Activated T-cell treated with anti-CD3 and anti-CD28 coated beads, Interleukin-2, amount 50 U/mL, for 72 hours (primary cell): ENCODE measurements at regions not wholly inside any gene's neighbourhood (a gene's known extent, or its start where the extent isn't known, plus 50 kb on each side); places are given as distances from the start of the nearest gene placed in this dataset.

Source experiments
- ATAC-seq, 2 donors: fragments of 150-1000 bp; cut with Tn5 transposase; replicated peaks in 1 of 2; 2 replicates each; pipeline ENCODE4 v1.10.0; 2021; ENCODE audit warnings: moderate library complexity in 2 of 2, mild to moderate bottlenecking in 1 of 2
- DNase-seq, 2 donors: peaks; one replicate each; pipeline ENCODE4 v3.0.0; 2021 to 2022; ENCODE audit warnings: mixed read lengths in 1 of 2
- H3K27ac Mint-ChIP-seq: one replicate; pipeline ENCODE4 v1.8.0; 2022; ENCODE audit warnings: mild to moderate bottlenecking, moderate library complexity, mixed read lengths
- H3K27me3 Mint-ChIP-seq: one replicate; pipeline ENCODE4 v1.8.0; 2022; ENCODE audit warnings: low read depth, mixed read lengths
- H3K36me3 Mint-ChIP-seq, 2 donors: one replicate each; pipeline ENCODE4 v1.8.0; 2022; ENCODE audit warnings: mixed read lengths in 2 of 2, mild to moderate bottlenecking in 1 of 2; ENCODE audit not compliant: insufficient read depth in 2 of 2
- H3K4me1 Mint-ChIP-seq: one replicate; pipeline ENCODE4 v1.8.0; 2022; ENCODE audit warnings: low read depth, mixed read lengths
- H3K4me3 Mint-ChIP-seq, 2 donors: one replicate each; pipeline ENCODE4 v1.8.0; 2022; ENCODE audit warnings: mild to moderate bottlenecking in 2 of 2, mixed read lengths in 2 of 2, moderate library complexity in 2 of 2
- H3K9me3 Mint-ChIP-seq, 2 donors: one replicate each; pipeline ENCODE4 v1.8.0; 2022; ENCODE audit warnings: mixed read lengths in 2 of 2

GRCh38 chr3:70546679-70547078, 234.2 kb upstream of the MDFIC2 start:
- ATAC-seq (no peak), DNase-seq (no peak)
- H3K4me1 Mint-ChIP-seq = peaks cover 5% of the 10 kb centered on the region
- H3K9me3 Mint-ChIP-seq = peaks cover 0 to 1% of the 10 kb centered on the region in 2 donors
- H3K36me3 Mint-ChIP-seq = peaks cover 0 to 2% of the 10 kb centered on the region in 2 donors
- H3K27ac Mint-ChIP-seq = no peak overlapping the region
- peaks cover 7% of the 10 kb centered on the region for H3K27me3 Mint-ChIP-seq
- no peak overlapping the region for H3K4me3 Mint-ChIP-seq

GRCh38 chr3:70543493-70543892, 231.1 kb upstream of the MDFIC2 start:
- DNase-seq = no peak
- ATAC-seq = no peak
- Mint-ChIP-seq H3K4me3 (no peak overlapping the region), H3K27me3 (peaks cover 7% of the 10 kb centered on the region), H3K4me1 (peaks cover 5% of the 10 kb centered on the region), H3K9me3 (no peaks in the 10 kb centered on the region), H3K36me3 (no peaks in the 10 kb centered on the region), H3K27ac (no peak overlapping the region)

- Mint-ChIP-seq H3K4me3 (no peak overlapping the region), H3K4me1 (peaks cover 5% of the 10 kb centered on the region), H3K27ac (no peak overlapping the region), H3K9me3 (no peaks in the 10 kb centered on the region), H3K27me3 (peaks cover 20% of the 10 kb centered on the region), H3K36me3 (no peaks in the 10 kb centered on the region)
- ATAC-seq = no peak
- DNase-seq = no peak
These were observed 227.5 kb upstream of the MDFIC2 start for GRCh38 chr3:70539908-70540307.

- DNase-seq (no peak), ATAC-seq (no peak)
- Mint-ChIP-seq H3K36me3 (no peaks in the 10 kb centered on the region), H3K4me1 (no peaks in the 10 kb centered on the region), H3K27me3 (peaks cover 12% of the 10 kb centered on the region), H3K4me3 (no peak overlapping the region), H3K27ac (no peak overlapping the region), H3K9me3 (no peaks in the 10 kb centered on the region)
These were observed 220.4 kb upstream of the MDFIC2 start for GRCh38 chr3:70532806-70533205.

GRCh38 chr3:70531838-70532489, 219.5 kb upstream of the MDFIC2 start:
- peaks cover 11% of the 10 kb centered on the region for H3K27me3 Mint-ChIP-seq
- H3K4me3 Mint-ChIP-seq = no peak overlapping the region
- ATAC-seq (no peak), DNase-seq (no peak)
- no peaks in the 10 kb centered on the region for H3K36me3 Mint-ChIP-seq
- no peaks in the 10 kb centered on the region for H3K9me3 Mint-ChIP-seq
- H3K4me1 Mint-ChIP-seq = no peaks in the 10 kb centered on the region
- no peak overlapping the region for H3K27ac Mint-ChIP-seq

GRCh38 chr3:70531063-70531657, 218.7 kb upstream of the MDFIC2 start:
- Mint-ChIP-seq H3K4me1 (no peaks in the 10 kb centered on the region), H3K27ac (no peak overlapping the region), H3K36me3 (no peaks in the 10 kb centered on the region), H3K9me3 (no peaks in the 10 kb centered on the region), H3K27me3 (peaks cover 3% of the 10 kb centered on the region), H3K4me3 (no peak overlapping the region)
- no peak for ATAC-seq
- no peak for DNase-seq

- Mint-ChIP-seq H3K36me3 (no peaks in the 10 kb centered on the region), H3K27me3 (no peaks in the 10 kb centered on the region), H3K9me3 (no peaks in the 10 kb centered on the region), H3K4me3 (no peak overlapping the region), H3K27ac (no peak overlapping the region), H3K4me1 (no peaks in the 10 kb centered on the region)
- no peak for DNase-seq
- ATAC-seq = no peak
These were observed 218.2 kb upstream of the MDFIC2 start for GRCh38 chr3:70530626-70531025.

- no peak for DNase-seq
- no peaks in the 10 kb centered on the region for H3K4me1 Mint-ChIP-seq
- no peaks in the 10 kb centered on the region for H3K36me3 Mint-ChIP-seq
- H3K4me3 Mint-ChIP-seq = no peak overlapping the region
- no peak for ATAC-seq
- H3K9me3 Mint-ChIP-seq = no peaks in the 10 kb centered on the region
- H3K27ac Mint-ChIP-seq = no peak overlapping the region
- H3K27me3 Mint-ChIP-seq = no peaks in the 10 kb centered on the region
These were observed 214.6 kb upstream of the MDFIC2 start for GRCh38 chr3:70527026-70527425.

GRCh38 chr3:70519913-70520659, 207.6 kb upstream of the MDFIC2 start:
- Mint-ChIP-seq H3K4me1 (no peaks in the 10 kb centered on the region), H3K27ac (no peak overlapping the region), H3K36me3 (no peaks in the 10 kb centered on the region), H3K4me3 (no peak overlapping the region), H3K27me3 (peaks cover 20% of the 10 kb centered on the region), H3K9me3 (no peaks in the 10 kb centered on the region)
- DNase-seq (no peak), ATAC-seq (no peak)

GRCh38 chr3:70519026-70519425, 206.6 kb upstream of the MDFIC2 start:
- Mint-ChIP-seq H3K4me3 (no peak overlapping the region), H3K27me3 (peaks cover 20% of the 10 kb centered on the region), H3K27ac (no peak overlapping the region), H3K9me3 (no peaks in the 10 kb centered on the region), H3K4me1 (no peaks in the 10 kb centered on the region), H3K36me3 (no peaks in the 10 kb centered on the region)
- ATAC-seq = no peak
- DNase-seq = no peak

- Mint-ChIP-seq H3K9me3 (no peaks in the 10 kb centered on the region), H3K4me3 (no peak overlapping the region), H3K27ac (no peak overlapping the region), H3K36me3 (no peaks in the 10 kb centered on the region), H3K4me1 (no peaks in the 10 kb centered on the region), H3K27me3 (peaks cover 20% of the 10 kb centered on the region)
- DNase-seq (no peak), ATAC-seq (no peak)
These were observed 205.9 kb upstream of the MDFIC2 start for GRCh38 chr3:70518356-70518755.

GRCh38 chr3:70517124-70517890, 204.9 kb upstream of the MDFIC2 start:
- ATAC-seq (no peak), DNase-seq (no peak)
- Mint-ChIP-seq H3K36me3 (no peaks in the 10 kb centered on the region), H3K4me1 (no peaks in the 10 kb centered on the region), H3K9me3 (no peaks in the 10 kb centered on the region), H3K4me3 (no peak overlapping the region), H3K27ac (no peak overlapping the region), H3K27me3 (peaks cover 20% of the 10 kb centered on the region)

GRCh38 chr3:70516076-70516475, 203.6 kb upstream of the MDFIC2 start:
- Mint-ChIP-seq H3K36me3 (no peaks in the 10 kb centered on the region), H3K4me3 (no peak overlapping the region), H3K27ac (no peak overlapping the region), H3K27me3 (peaks cover 20% of the 10 kb centered on the region), H3K4me1 (no peaks in the 10 kb centered on the region), H3K9me3 (no peaks in the 10 kb centered on the region)
- ATAC-seq (no peak), DNase-seq (no peak)
